SH-SY5Y (cell line): ENCODE measurements at regions not wholly inside any gene's neighbourhood (a gene's known extent, or its start where the extent isn't known, plus 50 kb on each side); places are given as distances from the start of the nearest gene placed in this dataset.

ENCODE experiments used
- GATA2 ChIP-seq: IDR thresholded peaks from 2 replicates; pipeline ENCODE4 v1.6.1; 2011; ENCODE audit warnings: mild to moderate bottlenecking, low read depth, low read length
- GATA3 ChIP-seq: IDR thresholded peaks from 2 replicates; pipeline ENCODE4 v1.6.1; 2011; ENCODE audit warnings: low read depth, mild to moderate bottlenecking, low read length, moderate library complexity

DNA sequence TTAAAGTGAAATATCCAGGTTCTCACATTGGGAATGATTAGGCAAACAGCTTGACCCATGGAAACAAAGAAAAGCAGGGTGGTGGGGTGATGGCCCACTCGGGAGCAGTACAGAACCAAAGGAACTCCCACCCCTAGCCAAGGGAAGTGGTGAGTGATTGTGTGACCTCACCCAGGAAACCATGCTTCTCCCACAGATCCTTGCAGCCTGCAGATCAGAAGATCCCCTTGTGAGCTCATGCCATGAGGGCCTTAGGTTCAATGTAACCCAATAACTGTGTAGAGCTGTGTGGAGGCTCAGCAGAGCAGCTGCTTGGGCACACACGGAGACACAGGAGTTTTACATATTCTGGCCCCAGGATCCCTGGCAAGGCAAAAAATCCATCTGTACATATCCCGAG is 311.8 kb upstream of the DPYD start:
- TF ChIP-seq GATA2 = no peak
- no peak for TF ChIP-seq GATA3
